NCI-H2081 (cell line): ENCODE measurements at regions not wholly inside any gene's neighbourhood (a gene's known extent, or its start where the extent isn't known, plus 50 kb on each side); places are given as distances from the start of the nearest gene placed in this dataset.
"Not testable (repeated sequence)": the region's sequence is repeated elsewhere in the genome, so short reads cannot be mapped to it uniquely, and the experiment has no call there.

Source experiments
- DNase-seq, 2 experiments: peaks; one replicate each; lab custom pipeline; 2025; lab: John Stamatoyannopoulos, UW

DNA sequence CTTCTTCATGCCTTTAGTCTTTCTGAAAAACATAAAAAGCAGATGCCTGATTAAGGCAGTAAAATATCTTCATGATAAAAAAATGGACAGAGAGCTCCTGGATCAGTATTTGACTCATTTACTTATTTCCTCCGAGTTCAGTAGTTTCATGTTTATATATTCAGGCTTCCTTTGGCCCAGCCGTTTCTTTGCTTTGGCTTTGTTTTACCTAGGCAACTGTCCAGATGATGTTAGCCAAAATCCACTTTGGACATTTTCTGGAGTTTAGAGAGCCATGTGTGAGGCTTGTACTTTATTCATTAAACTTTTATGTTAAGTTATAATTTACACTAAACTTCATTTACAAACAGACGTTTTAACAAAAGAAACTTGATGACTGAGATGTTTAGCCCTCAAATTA lies 307.1 kb upstream of the RSPO3 start:
- no peak for DNase-seq

DNA sequence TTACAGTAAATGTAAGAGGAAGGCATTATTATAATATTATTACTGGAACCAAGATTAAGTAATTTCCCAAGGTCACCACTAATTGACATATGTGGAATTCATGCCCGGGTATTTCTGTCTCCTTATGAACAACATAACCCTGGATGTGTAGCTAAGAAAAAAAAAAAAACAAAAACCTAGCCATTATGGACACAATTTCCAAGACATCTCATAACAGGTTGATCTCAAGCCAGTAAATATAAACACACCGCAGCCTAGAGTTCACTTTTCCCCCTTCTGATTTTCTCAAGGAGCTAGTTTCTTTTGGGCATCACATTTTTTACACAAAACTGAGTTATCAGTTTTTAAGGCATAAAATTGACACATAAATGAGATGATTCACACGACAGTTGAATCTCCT lies 306.5 kb upstream of the RSPO3 start:
- DNase-seq = no peak

DNA sequence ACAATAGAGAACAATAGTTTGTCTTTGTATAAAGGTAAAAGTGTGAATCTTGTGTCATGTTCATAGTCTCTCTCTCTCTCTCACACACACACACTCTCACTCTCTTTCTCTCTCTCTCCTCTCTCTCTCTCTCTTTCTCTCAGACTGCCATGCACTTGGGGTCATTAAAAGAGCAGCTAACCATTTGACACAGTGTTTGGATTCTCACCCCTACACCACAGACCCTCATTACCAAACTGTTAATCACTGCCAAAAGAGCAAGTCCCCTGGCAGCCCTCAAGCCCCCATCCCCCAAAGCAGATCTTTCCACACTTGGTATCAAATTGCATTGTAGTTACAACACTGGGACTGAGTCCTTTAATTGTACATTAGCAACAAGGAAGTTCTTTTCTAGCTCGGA lies 305.8 kb upstream of the RSPO3 start:
- DNase-seq = no peak

DNA sequence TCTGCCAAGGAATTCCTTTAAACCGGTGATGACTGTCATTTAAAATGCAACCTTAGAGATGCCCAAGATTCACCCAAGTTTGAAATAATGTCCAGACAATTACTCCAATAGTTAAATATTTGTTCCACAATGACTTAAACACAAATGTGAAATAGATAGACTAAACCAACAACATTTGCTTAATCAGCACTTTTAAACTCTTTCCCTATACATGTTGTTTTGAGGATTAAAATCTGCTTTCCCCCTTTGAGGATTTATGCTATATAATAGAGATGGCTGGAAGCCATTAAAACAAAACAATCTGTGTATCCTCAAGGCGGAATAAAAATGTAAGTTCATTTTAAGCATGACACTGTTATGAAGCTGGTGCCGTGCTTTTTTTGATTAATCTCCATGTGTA lies 297.8 kb upstream of the RSPO3 start:
- no peak for DNase-seq

DNA sequence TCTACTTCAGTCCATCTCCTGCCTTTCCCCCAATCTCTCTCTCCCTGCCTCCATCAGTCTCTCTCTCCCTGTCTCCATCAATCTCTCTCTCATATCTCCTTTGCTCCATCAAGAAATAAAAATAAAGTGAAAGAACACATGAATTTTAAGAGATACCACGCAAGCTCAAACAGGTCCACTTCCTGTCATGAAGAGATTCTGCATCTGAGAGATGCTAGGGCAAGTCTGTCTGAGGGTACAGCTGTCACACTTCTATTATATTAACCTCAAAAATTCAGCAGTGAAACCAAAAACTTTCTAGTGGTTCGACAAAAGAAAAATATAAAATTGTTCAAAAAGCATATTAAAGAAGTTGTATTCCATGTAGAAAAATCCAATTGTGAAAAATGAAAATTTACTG lies 296.8 kb upstream of the RSPO3 start:
- DNase-seq = no peak

DNA sequence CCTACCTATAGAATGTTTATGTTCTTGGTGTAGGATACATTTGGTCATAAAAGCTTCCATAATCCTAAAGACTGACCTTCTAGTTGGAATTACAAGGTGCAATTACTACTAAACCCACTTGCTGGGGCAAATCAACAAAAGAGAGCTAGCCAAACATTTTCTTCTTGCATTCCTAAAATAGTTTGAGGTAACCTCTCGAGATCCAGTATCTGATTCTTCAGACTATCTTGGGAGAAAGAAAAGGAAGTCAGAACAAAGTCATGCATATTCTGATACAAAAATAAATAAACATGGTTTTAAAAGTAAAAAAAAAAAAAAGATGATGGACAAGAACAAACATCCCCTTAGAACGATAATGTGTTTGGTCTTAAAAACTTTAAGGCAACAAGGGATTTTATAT lies 294.2 kb upstream of the RSPO3 start:
- no peak for DNase-seq

DNA sequence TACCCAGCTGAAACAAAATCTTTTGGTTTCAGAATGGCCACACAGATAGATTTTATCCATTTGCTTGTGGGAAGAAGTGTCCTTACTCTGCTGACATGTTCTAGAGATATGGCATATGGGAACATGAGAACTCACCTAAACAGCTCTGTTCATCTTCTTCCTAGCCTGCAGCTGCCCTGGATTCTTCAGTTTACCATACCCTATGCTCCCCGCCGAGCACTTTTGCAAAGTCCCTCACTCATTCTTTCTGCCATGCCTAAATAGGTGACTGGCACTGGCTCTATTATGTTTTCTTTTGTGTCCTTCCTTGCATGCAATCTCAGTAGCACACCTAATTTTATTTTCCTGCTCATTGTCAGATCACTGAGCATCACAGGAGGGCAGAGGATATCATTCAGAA lies 293.7 kb upstream of the RSPO3 start:
- DNase-seq = no peak

DNA sequence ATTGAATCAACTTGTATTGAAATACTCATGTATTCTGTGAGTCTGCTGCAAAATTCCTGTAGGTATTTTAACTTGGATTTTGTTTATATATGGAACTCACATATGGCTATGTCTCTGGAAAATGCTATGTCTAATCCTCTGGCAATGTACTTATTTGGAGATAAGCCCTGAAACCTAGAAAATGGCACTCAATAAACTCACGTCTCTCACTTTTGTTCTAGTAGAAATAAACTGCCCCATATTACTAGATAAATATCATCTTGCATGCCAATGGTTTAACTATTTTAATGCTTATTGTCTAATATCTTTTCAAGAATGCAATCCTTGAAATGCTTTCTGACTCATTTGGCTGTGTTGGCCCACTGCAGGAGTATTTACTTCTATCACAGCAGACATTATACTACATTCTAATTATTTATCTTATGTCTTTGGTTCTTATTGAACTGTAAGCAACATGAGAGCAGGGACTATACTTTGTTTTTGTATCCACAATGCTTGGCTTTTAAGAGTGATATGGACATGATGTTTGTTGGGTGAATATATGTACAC lies 292.2 kb upstream of the RSPO3 start:
- DNase-seq = no peak

DNA sequence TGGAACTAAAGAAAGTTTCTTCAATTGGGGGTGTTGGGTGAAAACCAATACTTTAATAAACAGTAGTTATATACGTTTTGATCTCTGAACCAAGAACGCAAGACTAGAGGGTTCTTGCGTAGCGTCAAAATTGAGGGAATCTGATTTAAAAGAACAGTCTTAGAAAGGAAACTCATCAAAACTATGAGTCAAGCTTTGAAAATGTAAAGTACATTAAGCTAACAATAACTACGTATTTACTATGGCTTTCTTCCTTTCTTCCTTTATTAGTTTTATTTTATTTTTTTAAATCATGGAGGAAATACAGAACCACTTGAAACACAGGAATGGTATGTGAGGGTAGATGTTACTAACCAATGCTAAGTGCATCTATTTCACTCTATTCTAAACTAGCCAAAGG lies 287.0 kb upstream of the RSPO3 start:
- DNase-seq = no peak

DNA sequence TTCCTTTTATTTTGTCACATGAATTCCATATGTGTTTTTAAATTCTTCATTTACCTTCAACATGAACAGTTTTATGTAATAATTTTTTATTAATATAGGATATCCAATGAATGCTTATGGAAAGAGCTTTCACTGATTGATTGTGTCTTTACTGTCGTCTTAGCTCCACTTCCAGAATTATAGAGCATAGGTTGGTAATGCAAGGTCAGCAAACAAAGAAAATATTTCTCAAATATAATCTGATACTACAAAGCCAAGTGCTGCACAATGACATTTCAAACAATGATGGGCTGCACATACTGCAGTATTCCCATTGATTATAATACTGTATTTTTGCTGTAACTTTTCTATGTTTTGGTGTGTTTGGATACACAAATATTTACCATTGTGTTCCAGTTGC lies 275.7 kb upstream of the RSPO3 start:
- DNase-seq = no peak

DNA sequence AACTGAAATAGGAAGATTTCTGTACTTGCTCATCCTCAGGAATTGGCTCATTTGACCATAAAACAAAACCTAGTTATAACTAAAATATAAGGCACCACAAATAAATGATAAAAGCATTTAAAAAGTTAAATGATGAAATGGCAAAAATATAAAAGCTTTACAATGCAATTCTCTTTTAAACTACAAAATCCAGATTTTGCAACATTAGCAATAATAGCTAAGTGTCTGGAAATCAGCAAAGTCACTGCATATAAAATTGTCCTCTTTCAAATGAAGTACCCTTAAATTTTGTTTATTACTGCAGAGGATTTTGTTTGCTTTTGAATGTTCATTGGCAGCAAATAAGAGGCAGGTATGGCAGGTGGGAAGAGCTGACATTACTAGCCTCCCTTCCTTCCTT lies 270.4 kb upstream of the RSPO3 start:
- DNase-seq = no peak

DNA sequence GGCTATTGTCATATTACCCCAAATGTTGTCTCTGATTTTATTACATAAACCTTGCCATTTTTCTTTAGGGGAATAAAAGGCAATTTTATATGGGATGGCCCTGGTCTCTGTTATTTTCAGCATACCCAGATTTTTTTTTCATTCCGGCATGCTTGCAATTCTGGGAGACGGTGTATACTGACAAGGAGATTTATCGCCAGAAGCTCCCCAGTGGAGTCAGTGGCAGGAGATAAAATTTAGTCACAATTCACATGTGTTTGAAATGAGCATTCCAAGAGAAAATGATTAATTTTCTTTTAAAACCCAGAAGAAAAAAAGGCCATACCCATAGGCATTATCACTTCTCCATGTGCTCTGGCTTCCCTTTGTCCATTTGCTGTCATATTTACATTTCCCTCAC lies 250.8 kb upstream of the RSPO3 start:
- DNase-seq = no peak

DNA sequence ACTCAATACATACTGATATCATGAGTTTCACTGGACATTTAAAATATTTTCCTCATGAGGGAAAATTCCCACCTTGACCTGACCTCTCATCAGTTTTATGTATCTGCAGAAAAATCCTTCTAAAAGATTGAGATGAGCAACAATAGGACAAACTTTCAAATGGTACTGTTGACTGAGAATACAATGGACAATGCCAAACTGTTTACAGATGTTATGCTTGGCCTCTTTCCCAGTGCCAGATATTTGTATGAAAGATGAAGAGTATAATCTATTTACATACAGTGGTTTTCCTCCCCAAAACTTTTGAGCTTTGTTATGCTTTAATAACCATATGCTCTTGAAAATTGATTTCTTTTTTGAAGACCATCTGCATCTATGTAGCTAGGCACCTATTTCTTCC lies 245.1 kb upstream of the RSPO3 start:
- DNase-seq = no peak

DNA sequence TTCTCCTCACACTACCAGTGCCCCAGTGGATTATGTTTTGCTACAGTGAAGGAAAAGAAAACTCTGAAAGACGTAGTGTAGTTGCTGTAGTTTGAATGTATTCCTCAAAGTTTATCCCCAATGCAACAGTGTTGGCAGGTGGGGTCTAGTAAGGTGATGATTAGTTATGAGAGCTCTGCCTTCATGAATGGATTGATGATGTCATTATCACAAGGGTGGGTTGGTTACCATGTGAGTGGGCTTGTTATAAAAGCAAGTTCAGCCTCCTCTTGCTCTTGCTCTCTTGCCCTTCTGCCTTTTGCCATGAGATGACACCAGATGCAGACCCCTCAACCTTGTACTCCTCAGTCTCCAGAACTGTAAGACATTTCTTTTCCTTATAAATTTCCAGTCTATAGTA lies 244.7 kb upstream of the RSPO3 start:
- no peak for DNase-seq

DNA sequence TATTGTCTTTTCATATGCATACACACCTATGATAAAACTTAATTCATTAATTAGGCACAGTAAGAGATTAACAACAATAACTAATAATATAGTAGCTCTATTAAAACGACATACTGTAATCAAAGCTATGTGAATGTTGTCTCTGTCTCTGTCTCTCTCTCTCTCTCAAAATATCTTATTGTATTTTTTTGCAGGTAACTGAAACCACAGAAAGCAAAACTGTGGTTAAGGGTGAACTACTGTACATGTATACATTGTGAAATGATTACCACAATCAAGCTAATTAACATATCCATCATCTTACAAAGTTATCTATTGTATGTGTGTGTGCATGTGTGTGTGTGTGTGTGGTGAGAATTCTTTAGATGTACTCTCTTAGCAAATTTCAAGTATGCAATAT lies 242.0 kb upstream of the RSPO3 start:
- DNase-seq = no peak

DNA sequence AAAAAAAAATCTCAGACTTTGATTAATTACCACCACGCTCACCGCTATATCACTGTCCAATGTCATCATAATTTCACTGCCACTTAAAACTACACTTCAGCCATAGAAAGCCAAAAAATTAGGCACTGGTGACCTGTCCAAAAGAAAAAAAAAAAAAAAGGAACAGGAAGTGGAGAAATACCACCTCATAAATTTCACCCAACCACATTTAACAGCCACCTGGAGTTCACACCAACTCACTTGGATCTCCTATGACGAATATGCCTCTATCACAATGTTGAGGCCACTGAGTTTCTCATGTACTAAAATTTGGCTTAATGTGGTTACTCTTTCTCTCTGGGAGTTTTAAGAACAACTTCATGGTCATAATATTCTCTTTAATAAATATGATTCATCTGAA lies 237.5 kb upstream of the RSPO3 start:
- no peak for DNase-seq

DNA sequence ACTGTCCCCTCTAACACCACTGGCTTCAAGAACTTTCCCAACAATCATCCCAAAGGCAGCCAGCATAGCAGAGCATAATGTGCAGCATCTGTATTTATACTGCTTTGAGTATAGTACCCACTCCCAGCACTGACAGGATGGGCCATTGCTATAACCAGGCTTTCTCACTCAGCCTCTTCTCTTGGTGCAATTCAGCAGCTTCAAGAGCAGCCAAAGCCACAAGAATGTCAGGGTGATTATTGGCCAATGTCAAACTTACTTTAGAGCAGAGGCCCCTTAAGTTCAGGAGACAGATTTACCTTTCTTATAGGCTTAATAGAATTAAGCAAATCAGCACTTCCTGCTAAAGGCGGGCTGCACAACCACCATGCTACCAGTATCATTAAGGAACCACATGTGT lies 232.4 kb upstream of the RSPO3 start:
- DNase-seq = no peak

DNA sequence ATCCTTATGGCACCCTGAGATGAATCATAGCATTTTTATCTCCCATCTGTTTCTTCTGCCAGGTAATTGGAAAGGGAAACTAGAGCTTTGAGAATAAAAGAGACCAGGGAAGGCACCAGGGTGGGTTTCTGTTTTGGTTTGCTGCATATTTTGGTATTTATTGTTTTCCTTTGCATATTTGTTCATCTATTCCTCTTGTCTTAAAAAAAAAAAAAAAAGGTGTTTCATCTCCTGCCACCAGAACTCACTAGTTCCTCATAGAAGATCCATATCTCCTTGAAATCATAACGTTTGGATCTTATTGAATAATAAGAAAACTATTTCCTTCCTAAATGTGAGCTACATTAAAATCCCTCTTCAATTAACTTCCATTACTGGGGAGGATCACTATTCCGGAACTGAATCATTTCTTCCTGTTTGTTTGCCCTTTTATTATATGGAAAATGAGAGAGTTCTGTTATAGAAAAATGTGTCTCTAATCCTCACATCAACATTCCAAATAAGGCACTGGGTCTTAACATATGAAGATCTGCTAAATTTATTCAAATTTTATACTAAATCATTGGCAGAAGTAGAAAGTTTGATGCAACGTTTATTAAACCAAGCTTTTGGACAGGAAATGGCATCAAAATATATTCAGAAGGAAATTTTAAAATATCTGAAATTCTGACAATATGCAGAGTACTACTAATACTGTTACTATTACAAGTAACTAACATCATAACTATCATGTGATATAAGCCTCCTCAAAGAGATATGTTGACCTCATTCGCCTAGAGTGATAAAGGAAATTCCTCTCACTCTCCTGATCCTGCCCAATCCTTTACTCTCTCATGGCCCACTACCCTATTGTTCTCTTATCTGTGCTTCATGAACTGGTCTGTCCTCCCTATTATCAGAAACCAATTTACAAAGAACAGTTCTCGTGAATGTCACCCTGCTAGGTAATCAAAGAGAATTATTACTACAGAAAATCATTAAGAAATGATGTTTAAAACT lies 229.4 kb upstream of the RSPO3 start:
- no peak for DNase-seq

DNA sequence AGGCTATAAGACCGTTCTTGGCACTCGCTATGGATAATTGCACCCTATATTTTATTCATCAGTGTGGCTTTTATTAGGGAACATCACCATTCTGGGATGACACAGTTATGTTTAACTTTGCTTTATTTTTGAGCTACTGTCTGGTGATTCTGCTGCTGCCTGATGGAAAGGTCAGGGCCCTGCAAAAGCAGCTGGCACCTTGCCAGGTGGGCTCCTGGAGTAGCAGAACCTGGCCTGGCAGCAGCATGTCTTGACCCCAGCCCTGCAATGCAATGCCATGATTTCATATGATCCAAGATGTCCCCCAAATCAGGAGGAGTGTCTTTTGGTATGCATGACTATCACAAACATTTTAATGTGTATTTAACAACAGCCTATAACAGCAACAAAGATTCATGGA lies 228.4 kb upstream of the RSPO3 start:
- no peak for DNase-seq

DNA sequence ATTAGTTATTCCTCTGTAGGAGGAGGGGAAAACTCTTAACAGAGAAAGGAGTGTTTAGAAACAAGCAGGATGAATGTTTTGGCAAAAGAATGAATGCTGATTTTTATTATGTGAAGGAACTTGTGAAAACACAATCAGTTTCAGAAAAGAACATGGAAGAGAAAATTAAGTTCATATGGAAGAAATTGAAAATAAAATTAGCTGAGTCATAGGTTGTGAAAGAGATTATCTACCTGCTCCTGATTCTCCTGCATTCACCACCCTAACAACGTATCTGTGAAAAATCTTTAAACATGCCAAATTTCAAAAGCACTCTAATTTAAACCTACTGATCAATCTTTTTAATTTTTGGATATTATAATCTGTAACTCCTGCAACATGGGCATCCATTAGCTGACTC lies 227.3 kb upstream of the RSPO3 start:
- DNase-seq = no peak

DNA sequence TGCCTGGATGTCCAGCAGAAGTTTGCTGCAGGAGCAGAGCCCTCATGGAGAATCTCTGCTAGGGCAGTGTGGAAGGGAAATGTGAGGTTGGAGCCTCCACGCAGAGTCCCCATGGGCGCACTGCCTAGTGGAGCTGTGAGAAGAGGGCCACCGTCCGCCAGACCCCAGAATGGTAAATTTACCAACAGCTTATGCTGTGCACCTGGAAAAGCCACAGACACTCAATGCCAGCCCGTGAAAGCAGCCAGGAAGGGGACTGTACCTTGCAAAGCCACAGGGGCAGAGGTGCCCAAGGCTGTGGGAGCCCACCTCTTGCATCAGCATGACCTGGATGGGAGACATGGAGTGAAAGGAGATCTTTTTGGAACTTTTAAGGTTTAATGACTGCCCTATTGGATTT lies 225.6 kb upstream of the RSPO3 start:
- DNase-seq = not testable (repeated sequence)

DNA sequence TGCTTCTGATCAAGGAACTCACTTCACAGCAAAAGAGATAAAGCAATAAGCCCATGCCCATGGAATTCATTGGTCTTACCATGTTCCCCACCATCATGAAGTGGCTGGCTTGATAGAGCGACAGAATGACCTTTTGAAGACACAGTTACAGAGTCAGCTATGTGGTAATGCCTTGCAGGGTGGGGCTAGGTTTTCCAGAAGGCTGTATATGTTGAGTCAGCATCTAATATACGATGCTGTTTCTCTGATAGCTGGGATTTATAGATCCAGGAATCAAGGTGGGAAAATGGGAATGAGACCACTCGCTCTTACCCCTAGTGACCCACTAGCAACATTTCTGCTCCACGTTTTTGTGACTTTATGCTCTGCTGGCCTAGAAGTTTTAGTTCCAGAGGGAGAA lies 220.7 kb upstream of the RSPO3 start:
- DNase-seq = no peak

DNA sequence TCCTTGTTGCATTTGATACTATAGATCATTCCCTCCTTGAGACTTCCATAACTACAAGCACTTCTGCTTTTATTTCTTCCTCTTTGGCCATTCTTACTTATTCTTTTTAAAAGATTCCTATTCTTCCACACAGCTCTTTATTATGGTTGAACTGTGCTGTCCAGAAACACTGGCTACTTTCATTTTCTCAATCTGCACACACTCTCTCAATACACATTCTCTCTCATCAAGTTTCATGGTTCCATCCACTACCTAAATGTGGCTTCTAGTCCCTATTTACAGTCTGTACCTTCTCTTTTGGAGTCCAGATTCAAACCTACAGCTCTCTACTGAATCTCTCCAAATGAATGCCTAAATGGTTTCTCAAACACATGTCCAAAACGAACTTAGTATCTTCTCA lies 214.3 kb upstream of the RSPO3 start:
- no peak for DNase-seq

DNA sequence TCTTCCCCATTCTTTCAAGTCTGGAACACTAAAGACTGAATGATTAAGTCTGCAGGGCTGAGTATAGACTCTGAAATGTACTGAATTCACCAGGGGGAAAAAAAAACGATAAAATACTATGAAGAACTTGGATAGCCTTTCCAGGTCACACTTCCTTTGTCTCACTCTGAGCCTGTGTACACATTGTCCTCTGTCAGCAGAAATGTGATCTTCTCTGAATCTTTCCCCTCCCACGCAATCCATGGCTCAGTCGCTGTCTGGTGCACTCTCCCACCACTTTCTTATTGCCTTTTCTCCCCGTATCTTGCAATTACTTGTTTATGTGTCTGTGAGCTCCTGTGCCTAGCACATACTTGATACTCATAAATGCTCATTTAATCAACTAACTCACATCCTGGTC lies 212.6 kb upstream of the RSPO3 start:
- no peak for DNase-seq
